Panc1 (cell line): ENCODE measurements at regions not wholly inside any gene's neighbourhood (a gene's known extent, or its start where the extent isn't known, plus 50 kb on each side); places are given as distances from the start of the nearest gene placed in this dataset.

Experiments used
- ATAC-seq: fragments of 200-7000 bp; cut with Tn5 transposase; 2 replicates; pipeline ENCODE4 v1.9.1; 2020; ENCODE audit warnings: mild to moderate bottlenecking, moderate library complexity
- BruUV-seq: library from RNA; stranded (reverse); fragments of 400-500 nt; replicated peaks from 2 replicates; lab custom pipeline; 2021; lab: Mats Ljungman, UMichigan
- CTCF ChIA-PET: fragments of 300-600 bp; sonication (Branson Sonifier 250); formaldehyde crosslinking; loops from one replicate; lab custom pipeline; 2022; ENCODE audit warnings: antibody characterized with exemption; lab: Charles Lee
- POLR2A ChIA-PET: fragments of 300-600 bp; sonication (Branson Sonifier 250); formaldehyde crosslinking; loops from one replicate; lab custom pipeline; 2022; ENCODE audit warnings: antibody characterized with exemption; lab: Charles Lee
- DNase-seq: peaks from one replicate; pipeline ENCODE4 v3.0.0-alpha.2; 2010; ENCODE audit warnings: low read depth, low spot score
- H3K27ac ChIP-seq: 2 replicates; pipeline ENCODE4 v1.5.1; 2011; ENCODE audit warnings: mild to moderate bottlenecking, low read length, inconsistent platforms
- H3K27me3 ChIP-seq: fragments of 200-500 bp; sonication (Bioruptor generic); 2 replicates; pipeline ENCODE4 v1.6.0; 2014; ENCODE audit warnings: low read length, inconsistent platforms; ENCODE audit not compliant: control insufficient read depth, insufficient read depth
- H3K36me3 ChIP-seq: fragments of 200-500 bp; sonication (Bioruptor generic); 2 replicates; pipeline ENCODE4 v1.5.1; 2014; ENCODE audit warnings: inconsistent platforms, mild to moderate bottlenecking, low read length, moderate library complexity; ENCODE audit not compliant: control insufficient read depth, insufficient read depth
- H3K4me1 ChIP-seq: 2 replicates; pipeline ENCODE4 v1.5.1; 2011; ENCODE audit warnings: inconsistent platforms, mild to moderate bottlenecking, low read length, moderate library complexity; ENCODE audit not compliant: control insufficient read depth, insufficient read depth
- H3K4me3 ChIP-seq, 2 experiments: 2 replicates each; pipeline ENCODE4 v1.5.1; 2011 to 2012; ENCODE audit warnings: low read depth in 2 of 2, low read length in 2 of 2, mild to moderate bottlenecking in 2 of 2, inconsistent platforms in 1 of 2, moderate library complexity in 1 of 2
- H3K9me3 ChIP-seq: fragments of 200-500 bp; sonication (Bioruptor generic); 2 replicates; pipeline ENCODE4 v1.5.1; 2014; ENCODE audit warnings: low read depth, mild to moderate bottlenecking, inconsistent platforms, low read length, moderate library complexity; ENCODE audit not compliant: control insufficient read depth, insufficient read depth
- CTCF ChIP-seq: fragments of 450-650 bp; IDR thresholded peaks from 2 replicates; pipeline ENCODE4 v1.5.1; 2017; ENCODE audit warnings: mild to moderate bottlenecking
- POLR2AphosphoS5 ChIP-seq: IDR thresholded peaks from 2 replicates; pipeline ENCODE4 v1.6.1; 2012; ENCODE audit warnings: mild to moderate bottlenecking, low read depth, low read length, moderate library complexity
- REST ChIP-seq, 2 experiments: IDR thresholded peaks; 2 replicates each; pipeline ENCODE4 v1.6.1; 2011 to 2012; ENCODE audit warnings: low read depth in 2 of 2, control low read depth in 1 of 2, low read length in 1 of 2, mild to moderate bottlenecking in 1 of 2, moderate library complexity in 1 of 2; ENCODE audit not compliant: insufficient read depth in 1 of 2
- SIN3A ChIP-seq: IDR thresholded peaks from 2 replicates; pipeline ENCODE4 v1.6.1; 2012; ENCODE audit warnings: low read depth, mild to moderate bottlenecking, low read length, moderate library complexity, borderline replicate concordance; ENCODE audit not compliant: insufficient read depth
- TCF7L2 ChIP-seq: IDR thresholded peaks from 2 replicates; pipeline ENCODE4 v1.6.1; 2011; ENCODE audit warnings: mild to moderate bottlenecking, low read depth, low read length, inconsistent platforms
- in situ Hi-C: cut with HindIII; loops from 2 replicates; pipeline ENCODE4 v1.10.0; 2016; ENCODE audit warnings: low sequenced_read_pairs, low pct_unique_long_range_greater_than_20kb
- intact Hi-C: fragments of 100-400 bp; cut with micrococcal nuclease; formaldehyde crosslinking; loops from one replicate; pipeline ENCODE4 v1.10.0; 2022; ENCODE audit not compliant: unreplicated experiment

DNA sequence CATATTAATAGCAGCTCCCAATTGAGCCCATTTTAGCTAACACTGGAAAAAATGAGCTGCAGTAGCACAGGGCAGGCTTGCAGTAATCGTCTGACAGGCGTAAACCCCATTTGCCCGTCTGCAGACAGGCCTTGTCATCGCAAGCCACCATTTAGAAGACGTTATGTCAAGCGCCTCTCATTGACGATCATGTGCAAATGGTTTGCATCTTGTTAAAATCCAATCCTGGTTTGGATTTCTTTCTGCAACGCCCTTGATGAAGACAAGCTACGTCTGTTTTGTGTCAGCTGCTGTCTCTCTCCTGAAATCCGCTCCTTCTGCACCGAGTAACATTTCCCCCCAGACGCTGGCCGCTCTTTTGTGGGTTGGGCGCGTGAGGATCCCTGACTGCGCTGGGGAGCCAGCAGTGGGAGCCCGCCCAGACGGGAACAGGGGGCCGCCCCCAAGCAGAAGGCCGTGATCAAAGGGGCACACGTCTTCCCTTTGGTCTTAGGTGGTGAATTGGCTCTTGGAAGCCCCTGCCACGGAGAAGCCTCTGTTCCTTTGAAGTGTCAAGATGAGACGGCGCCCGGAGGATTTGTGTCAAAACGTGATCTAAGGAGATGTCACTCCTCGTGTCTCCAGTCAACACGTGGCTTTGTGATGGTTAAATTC, 84.2 kb upstream of the GPC1 start:
- CTCF ChIA-PET, result no interaction called here
- no peaks in the 10 kb centered on the region for H3K27me3 ChIP-seq
- no TSS peak for BruUV-seq
- H3K27ac ChIP-seq, result no peak overlapping the region
- no peak for DNase-seq
- no peaks in the 10 kb centered on the region for H3K36me3 ChIP-seq
- ATAC-seq, result no peak
- intact Hi-C loops (no loop called here), in situ Hi-C loops (no loop called here)
- POLR2A ChIA-PET, result no interaction called here
- no peak overlapping the region for H3K4me3 ChIP-seq
- H3K4me1 ChIP-seq, result peaks cover 3% of the 10 kb centered on the region; the same call in 1 of the 2 replicates
- TF ChIP-seq SIN3A (no peak), POLR2AphosphoS5 (no peak), REST (IDR thresholded peaks at IDR 0.05; ENCODE audit: insufficient read depth in 1 of 2, low read depth in 2 of 2, low read length in 1 of 2) (no peak), TCF7L2 (no peak), CTCF (no peak)
- H3K9me3 ChIP-seq, result no peaks in the 10 kb centered on the region

GRCh38 chr2:240351826-240352426, 83.5 kb upstream of the GPC1 start:
- H3K27me3 ChIP-seq, result no peaks in the 10 kb centered on the region
- intact Hi-C loops (no loop called here), in situ Hi-C loops (no loop called here)
- no peak overlapping the region for H3K4me3 ChIP-seq
- TF ChIP-seq POLR2AphosphoS5 (no peak), REST (IDR thresholded peaks at IDR 0.05; ENCODE audit: insufficient read depth in 1 of 2, low read depth in 2 of 2, low read length in 1 of 2) (no peak), SIN3A (no peak), CTCF (no peak), TCF7L2 (no peak)
- no TSS peak for BruUV-seq
- peaks cover 3% of the 10 kb centered on the region; the same call in 1 of the 2 replicates for H3K4me1 ChIP-seq
- ChIA-PET POLR2A (no interaction called here), CTCF (no interaction called here)
- H3K27ac ChIP-seq, result no peak overlapping the region
- H3K36me3 ChIP-seq, result no peaks in the 10 kb centered on the region
- no peak for ATAC-seq
- H3K9me3 ChIP-seq, result no peaks in the 10 kb centered on the region
- no peak for DNase-seq
